GM23338 (cell line): ENCODE measurements at regions not wholly inside any gene's neighbourhood (a gene's known extent, or its start where the extent isn't known, plus 50 kb on each side); places are given as distances from the start of the nearest gene placed in this dataset.

Source experiments
- CTCF ChIP-seq, 2 experiments: fragments of 200-600 bp in 1 of 2; sonication (generic) in 1 of 2; conservative IDR thresholded peaks; 2 replicates each; pipeline versions ENCODE4 v1.5.1 to v1.6.1; 2016 to 2017; ENCODE audit warnings: antibody characterized with exemption in 2 of 2, low read depth in 2 of 2, mild to moderate bottlenecking in 2 of 2, moderate library complexity in 1 of 2
- JUNB ChIP-seq: IDR thresholded peaks from one replicate; pipeline ENCODE4 v1.6.1; 2016; ENCODE audit warnings: antibody characterized with exemption; ENCODE audit not compliant: unreplicated experiment
- ZNF462 ChIP-seq: fragments of 250-450 bp; sonication (Bioruptor Pico); IDR thresholded peaks from 2 replicates; pipeline ENCODE4 v1.5.0; 2020; ENCODE audit warnings: mild to moderate bottlenecking, moderate library complexity

- TF ChIP-seq JUNB (no peak), CTCF (conservative IDR thresholded peaks at IDR 0.05; ENCODE audit: low read depth in 2 of 2) (no peak), ZNF462 (CRISPR knock-in tag) (no peak)
These were observed 234.4 kb downstream of the NEBL start for GRCh38 chr10:20662742-20663141.
